ENCODE measurements at regions not wholly inside any gene's neighbourhood (a gene's known extent, or its start where the extent isn't known, plus 50 kb on each side); places are given as distances from the start of the nearest gene placed in this dataset.
A peak's percentile ranks its signal among the peaks of the same experiment; 100 is the strongest.

DNA sequence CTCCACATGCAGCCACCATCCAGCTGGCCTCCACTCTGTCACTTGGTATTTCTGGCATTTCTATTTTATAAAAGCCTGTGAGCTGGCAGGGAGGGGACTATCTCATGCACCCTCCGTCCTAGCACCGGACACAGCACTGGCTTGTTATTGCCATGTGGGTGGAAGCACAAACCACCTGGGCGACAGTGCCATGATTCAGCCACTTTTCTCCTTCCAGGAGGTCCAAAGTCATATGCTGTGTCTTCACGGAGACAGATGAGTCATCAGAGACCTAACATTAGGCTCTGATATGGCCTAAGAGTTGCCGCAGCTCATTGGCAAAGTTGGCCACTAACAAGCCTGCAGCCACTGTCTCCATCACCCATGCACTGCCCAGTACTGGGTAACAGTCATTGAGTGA, 1123.0 kb downstream of the VRK1 start:
- intact Hi-C loops (cut with DNase I) = no loop called here
- DNase-seq = no peak
- no peak for ATAC-seq (ENCODE audit: poor library complexity)

DNA sequence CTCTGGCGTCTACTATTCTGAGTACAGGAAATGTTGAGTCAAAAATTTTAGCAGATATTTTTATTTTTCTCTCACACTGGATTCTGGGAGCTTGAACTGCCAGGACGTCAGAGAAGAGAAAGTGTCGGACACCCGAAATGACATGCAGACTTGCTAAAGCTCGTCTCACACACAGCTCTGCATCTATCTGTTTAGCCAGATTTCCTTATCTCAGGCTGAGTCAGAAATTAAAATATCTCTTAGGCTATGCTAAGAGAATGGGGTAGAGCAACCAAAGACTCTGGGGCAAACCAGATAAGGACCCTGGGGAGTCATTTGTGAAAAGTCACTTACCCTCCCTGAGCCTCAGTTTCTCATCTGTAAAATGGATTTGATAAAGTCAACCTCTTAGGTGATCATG, 1124.1 kb downstream of the VRK1 start:
- no peak for DNase-seq
- no peak for ATAC-seq (ENCODE audit: poor library complexity)
- intact Hi-C loops (cut with DNase I) = no loop called here

DNA sequence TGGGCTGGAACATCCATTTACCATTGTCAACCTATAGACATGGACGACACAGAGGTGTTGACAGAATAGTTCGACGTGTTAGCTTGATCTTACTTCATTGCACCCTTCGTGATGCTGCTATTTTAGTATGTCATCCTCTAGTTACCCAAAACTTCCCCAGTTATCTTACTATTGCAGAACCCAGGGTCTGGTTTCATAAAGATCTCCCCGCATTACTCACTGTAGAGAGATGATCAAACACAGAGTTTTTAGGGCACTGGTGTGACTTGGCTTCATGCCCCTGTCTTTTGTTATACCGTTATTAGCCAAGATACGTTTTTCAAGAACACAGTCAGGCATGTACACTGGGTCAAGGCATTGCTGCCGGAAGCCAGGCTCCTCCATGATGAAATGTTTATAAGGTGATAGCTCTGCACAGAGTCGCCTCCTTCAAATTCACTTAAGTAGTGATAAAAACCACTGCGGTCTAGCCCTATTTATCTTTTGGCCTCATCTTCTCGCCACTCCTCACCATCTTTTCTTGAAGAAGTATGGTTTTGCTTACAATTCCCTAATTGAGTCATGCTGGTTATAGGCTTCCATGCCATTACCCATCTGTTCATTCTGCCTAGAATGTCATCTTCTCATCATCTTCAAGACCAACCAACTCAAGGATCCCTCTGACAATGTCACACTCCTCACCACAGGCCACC, 1127.9 kb downstream of the VRK1 start:
- ATAC-seq (ENCODE audit: poor library complexity) (no peak), DNase-seq (no peak)
- intact Hi-C loops (cut with DNase I) = no loop called here

DNA sequence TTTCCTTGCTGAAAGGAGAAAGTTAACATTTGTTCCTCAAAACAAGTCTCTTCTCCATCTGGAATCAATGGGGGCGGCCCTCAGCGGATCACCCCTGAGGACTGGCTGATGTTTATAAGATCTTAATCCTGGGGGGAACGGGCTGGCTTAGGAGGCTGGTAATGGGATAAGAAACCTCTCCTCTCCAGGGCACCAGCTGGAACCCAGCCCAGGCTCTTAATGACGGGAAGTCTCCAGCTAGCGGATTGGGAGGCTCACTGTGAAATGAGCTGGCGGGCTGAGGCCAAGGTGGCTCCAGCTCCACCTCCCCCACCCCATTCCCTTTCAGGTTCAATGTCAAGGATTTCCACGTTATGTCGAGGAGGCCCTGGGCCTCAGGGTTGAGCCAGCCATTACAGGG, 1133.0 kb downstream of the VRK1 start:
- ATAC-seq (ENCODE audit: poor library complexity) = no peak
- intact Hi-C loops (cut with DNase I) = no loop called here
- DNase-seq = no peak

DNA sequence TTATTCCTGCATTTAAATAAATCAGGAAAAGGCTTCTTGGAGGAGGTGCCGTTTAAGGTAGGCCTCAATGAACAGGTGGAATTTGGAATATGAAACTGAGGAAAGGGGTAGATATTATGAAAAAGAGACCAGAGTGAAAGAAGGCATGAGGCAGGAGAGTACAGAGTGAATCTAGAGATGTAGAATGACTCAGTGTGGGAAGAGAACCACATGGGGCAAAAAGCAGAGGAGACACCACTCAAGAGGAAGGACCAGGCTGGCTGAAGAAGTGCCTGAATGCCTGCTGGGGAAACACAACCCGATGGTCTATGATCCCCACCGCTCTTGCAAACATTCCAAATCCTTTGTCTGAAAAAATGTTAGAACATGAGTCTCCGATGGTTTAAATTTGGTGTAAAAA, 1134.1 kb downstream of the VRK1 start:
- no peak for DNase-seq
- ATAC-seq (ENCODE audit: poor library complexity) = no peak
- intact Hi-C loops (cut with DNase I) = no loop called here

DNA sequence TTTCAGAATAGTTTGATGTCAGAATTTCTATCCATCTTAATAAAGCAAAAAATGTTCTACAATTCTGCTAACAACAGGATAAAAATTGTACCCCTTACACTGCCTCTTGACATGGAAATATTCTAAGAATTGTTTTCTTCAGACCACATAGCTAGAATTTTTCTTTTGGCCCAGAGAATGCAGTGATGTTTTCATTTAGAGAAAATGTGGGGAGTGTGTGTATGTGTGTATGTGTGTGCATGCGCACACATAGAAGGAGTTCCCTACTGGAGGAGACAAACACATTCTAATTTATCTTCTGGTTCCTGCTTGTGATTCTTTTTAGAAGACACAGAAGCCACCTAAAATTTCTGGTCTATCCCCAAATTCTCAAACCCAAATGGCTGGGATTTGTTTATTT, 1145.7 kb downstream of the VRK1 start:
- intact Hi-C loops (cut with DNase I) = no loop called here
- no peak for DNase-seq
- no peak for ATAC-seq (ENCODE audit: poor library complexity)

DNA sequence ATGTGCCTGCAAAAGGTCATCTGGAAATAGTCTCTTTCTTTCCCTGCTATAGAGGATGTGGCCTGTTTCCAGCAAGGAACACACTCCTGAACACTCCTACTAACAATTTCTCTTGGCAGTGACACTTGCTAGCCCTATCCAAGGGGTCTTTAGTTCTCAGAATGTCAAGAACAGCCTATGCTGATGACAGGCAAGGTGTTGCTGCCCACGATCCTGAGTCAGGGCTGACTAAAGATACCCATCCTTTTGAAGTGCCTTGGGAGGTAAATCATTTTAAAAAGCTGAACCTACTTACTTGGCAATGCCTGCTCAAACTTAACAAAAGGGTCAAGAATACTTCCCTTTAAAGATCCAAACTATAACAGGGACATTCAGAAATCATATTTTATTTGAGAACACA, 1146.4 kb downstream of the VRK1 start:
- no peak for DNase-seq
- ATAC-seq (ENCODE audit: poor library complexity) = no peak
- intact Hi-C loops (cut with DNase I) = no loop called here

DNA sequence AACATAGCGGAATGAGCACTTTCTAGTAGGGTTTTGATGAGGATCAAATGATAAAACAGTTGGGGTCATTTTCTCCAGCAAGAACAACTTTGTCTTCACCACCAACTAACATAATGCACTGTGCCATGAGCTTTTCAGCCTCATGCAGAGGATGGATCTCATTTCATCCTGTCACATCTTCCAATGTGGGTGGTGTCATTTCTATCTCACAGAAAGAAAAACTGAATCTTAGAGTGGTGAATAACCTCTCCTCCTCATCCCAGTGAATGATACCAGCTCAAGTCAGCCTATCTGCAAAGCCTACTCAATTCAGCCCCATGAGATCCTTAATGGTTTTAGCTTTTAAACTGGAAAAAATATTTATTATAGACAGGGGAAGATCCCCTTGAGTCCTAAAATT, 1147.2 kb downstream of the VRK1 start:
- DNase-seq (no peak), ATAC-seq (ENCODE audit: poor library complexity) (no peak)
- intact Hi-C loops (cut with DNase I) = no loop called here

DNA sequence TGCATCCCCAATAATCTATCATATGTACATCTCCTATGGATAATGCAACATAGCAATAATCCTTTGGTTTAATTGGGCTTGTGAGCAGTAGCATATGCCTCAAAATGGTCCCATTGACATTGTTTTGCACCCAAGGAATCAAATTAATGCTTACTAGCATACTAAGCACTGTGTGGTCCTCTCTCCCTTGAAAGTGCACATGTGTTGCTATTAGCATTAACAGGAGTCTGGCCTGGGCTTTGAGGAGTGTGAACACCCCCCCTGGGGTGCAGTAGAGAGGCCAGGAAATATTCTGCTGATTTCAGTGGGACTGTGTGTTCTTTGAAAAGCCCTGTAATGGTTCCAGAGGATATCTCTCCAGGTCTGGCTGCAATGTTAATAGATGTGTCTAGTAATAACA, 1148.4 kb downstream of the VRK1 start:
- intact Hi-C loops (cut with DNase I) = no loop called here
- ATAC-seq (ENCODE audit: poor library complexity) (no peak), DNase-seq (no peak)

DNA sequence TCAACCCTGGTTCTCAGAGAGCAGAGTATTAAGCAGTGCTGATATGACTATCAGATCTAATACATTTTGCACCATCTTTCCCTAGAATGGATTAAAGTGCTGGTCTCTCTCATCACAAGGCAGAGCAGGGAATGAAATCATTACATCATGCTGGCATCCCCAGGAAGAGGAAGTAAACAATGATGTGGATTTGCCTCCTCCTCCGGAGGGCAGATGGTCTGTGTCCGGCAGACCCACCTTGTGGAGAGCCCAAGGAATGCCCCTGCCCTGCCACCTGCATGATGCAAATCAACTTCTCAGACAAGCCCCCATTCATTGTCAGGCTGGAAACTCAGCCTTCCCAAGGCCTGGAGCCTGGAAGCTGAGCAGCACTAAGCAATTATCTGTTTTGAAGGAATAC, 1149.1 kb downstream of the VRK1 start:
- intact Hi-C loops (cut with DNase I) = no loop called here
- DNase-seq (no peak), ATAC-seq (ENCODE audit: poor library complexity) (no peak)

DNA sequence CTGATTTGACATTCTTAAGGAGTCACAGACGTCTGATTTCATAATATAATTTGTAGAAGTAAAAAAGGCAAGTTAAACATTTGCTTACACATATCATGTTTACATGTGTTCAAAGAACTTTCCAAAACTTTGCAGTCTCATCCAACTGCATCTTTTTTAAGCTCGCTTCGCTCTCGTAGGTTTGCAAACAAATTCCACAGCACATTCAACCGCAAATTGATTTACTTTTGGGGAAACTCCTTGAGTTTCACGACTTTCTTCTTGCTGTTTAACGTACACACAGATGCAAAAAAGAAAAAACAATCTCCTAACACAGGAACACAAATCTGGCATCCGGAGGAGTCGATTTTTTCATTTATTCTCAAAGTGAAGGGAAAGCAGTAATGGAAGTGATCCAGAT, 1149.5 kb downstream of the VRK1 start:
- no peak for DNase-seq
- no peak for ATAC-seq (ENCODE audit: poor library complexity)
- intact Hi-C loops (cut with DNase I) = no loop called here

DNA sequence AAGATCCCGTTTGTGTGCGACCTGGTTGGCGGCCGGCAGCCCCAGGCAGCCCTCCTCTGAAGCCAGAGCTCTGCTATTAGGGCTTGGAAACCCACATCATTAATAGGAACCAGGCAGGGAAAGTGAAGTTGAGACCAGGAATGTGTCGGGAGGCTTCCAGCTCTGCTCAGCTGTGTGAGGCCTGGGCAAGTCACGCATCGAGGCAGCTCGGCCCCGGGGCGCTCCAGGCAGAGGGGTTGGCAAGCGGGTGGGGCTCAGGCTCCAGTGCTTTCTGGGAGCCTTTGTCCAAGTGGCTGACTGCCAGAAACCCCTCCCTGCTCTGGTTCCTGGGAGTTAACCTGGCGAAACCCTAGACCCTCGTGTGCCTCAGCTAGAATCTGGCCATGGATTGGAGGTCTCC, 1151.7 kb downstream of the VRK1 start:
- DNase-seq (no peak), ATAC-seq (ENCODE audit: poor library complexity) (no peak)
- intact Hi-C loops (cut with DNase I) = no loop called here

DNA sequence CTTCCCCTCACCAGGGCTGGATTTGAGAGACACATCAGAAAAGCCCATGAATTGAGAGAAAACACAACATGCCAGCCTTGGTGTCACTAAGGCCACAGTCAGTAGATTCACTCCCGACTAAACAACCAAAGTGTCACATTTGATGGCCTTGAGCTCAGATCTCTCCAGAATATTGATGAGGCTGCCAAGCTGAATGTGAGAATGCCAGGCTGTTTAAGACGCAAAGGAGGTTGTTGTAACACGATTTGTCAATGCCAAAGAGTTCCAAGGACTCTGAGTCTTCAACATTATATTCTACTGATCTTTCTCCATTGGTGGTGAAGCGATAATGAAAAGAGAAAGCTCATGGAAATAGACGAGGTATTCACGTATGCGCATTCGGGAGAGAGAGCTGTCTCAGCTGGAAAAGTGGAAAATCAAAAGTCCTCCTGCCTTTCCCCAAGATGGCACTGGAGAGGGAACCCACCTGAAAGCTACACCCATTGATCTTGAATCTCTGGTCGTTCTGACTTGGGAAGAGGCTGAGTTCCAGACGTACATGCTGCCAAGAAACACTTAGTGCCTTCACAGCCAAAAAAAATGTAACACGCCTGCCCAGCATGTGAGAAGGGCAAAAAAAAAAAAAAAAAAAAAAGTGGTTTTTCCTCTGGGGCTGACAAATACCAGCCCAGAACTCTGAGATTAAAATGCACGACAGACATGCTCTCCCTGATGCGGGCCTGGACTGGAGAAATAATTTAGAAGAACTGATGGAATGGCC, 1159.6 kb downstream of the VRK1 start:
- no peak for ATAC-seq (ENCODE audit: poor library complexity)
- DNase-seq = no peak
- intact Hi-C loops (cut with DNase I) = no loop called here

DNA sequence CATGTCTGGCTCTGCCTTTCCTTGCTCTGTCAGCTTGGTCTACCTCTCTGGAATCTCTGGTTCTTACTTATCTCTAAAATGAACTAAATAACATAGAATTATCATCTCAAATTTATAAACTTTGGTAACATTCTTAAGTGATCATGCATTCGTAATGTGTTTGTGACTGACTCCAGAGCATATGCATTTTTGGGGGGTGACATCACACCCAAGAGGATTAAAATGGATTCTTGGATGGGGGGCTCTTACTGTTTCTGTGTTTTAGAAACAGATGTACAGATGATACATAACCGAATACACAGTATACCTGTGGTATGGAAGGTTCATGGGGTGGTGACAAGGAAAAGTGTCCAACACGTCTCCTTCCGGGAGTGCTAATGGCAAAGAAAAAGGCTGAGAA, 1162.1 kb downstream of the VRK1 start:
- intact Hi-C loops (cut with DNase I) = no loop called here
- no peak for DNase-seq
- no peak for ATAC-seq (ENCODE audit: poor library complexity)

DNA sequence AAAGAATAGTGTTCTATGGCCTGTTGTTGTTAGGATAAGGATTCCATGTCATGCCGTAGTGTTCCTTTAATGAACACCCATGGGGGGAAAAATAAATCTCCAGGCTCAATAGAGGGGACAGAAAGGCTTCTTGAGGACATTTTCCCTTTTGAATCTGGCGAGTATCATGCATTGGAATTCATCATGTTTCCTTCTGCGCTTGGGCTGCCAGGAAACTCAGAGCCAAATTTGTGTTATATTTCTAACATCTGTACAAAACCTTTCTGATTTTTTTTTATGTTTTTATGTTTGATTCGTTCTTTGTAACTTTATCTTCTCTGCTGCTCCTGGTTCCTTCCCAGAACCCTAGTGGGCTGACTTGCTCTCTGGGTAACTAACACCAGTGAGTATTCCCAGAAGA, 1163.3 kb downstream of the VRK1 start:
- intact Hi-C loops (cut with DNase I) = no loop called here
- ATAC-seq (ENCODE audit: poor library complexity) (no peak), DNase-seq (no peak)

DNA sequence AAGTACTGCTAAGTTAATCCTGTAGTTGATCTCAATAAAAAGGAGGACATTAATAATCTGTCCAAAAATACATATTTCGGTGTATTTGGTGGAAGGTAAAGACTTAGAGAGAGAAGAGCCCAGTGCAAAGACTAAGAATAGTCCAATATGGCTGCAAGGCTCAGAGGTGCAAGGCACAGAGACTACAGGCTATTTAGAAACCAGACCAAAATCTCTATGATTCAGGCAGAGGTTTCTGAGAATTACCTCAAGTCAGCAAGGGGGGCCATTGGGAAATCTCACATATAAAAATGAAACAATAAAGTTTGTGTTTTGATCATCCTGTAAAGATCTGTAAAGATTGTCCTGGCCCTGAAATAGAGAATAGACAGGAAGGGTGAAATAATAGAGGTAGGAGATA, 1173.0 kb downstream of the VRK1 start:
- intact Hi-C loops (cut with DNase I) = no loop called here
- DNase-seq (no peak), ATAC-seq (ENCODE audit: poor library complexity) (no peak)

DNA sequence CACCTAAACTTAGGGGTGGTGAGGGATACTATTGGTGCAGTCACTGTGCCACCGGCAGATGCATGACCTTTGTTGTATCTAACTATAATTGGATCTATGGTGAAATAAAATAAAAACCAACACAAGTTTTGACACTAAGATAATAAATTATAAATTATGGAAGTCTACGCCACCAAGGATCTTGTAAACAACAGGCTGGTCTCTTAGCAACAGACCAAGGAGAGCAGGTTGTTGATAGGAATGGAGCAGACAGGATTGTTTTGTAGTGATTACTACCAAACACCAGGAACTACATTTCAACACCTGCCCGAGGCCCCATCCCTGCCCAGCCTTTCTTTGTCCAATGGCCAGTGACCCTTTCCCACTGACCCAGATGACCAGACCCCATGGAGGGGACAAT, 1178.0 kb downstream of the VRK1 start:
- intact Hi-C loops (cut with DNase I) = no loop called here
- ATAC-seq (ENCODE audit: poor library complexity) = peak; percentile 43
- DNase-seq = no peak

DNA sequence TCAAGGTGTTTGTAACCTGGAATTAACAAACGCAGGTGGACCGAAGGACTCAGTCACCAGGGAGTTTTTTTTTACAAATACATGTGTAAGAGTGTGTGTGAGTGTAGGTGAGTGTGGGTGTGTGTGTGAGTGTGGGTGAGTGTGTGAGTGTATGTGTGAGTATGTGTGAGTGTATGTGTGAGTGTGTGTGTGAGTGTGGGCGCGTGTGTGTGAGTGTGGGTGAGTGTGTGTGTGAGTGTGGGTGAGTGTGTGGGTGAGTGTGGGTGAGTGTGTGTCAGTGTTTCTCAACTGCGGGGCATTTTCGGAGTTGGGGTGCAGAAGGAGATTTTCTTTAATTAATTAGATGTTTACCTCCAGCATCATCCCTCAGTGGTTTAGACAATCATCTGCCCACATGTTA, 1178.8 kb downstream of the VRK1 start:
- ATAC-seq (ENCODE audit: poor library complexity) = no peak
- intact Hi-C loops (cut with DNase I) = no loop called here
- DNase-seq = no peak

DNA sequence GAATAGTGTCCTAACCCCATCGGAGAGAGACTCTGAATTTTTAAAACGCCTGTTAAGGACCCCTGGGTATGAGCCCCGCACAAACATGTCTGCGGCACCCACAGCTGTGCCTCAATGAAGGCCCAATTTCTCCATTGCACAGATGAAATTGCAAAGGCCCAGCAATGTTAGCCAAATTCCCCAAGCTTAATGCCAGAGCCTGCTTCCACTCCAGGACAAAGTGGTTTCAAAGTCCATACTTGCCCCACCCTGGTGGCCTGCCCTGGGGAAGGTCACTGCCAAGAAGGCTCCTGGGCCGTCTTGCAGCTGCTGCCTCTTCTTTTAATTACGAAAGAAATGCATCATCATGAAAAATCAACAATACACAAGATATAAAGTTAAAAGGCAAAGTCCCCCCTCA, 1179.7 kb downstream of the VRK1 start:
- ATAC-seq (ENCODE audit: poor library complexity) (peak; percentile 50), DNase-seq (peak; percentile 71)
- intact Hi-C loops (cut with DNase I) = no loop called here

DNA sequence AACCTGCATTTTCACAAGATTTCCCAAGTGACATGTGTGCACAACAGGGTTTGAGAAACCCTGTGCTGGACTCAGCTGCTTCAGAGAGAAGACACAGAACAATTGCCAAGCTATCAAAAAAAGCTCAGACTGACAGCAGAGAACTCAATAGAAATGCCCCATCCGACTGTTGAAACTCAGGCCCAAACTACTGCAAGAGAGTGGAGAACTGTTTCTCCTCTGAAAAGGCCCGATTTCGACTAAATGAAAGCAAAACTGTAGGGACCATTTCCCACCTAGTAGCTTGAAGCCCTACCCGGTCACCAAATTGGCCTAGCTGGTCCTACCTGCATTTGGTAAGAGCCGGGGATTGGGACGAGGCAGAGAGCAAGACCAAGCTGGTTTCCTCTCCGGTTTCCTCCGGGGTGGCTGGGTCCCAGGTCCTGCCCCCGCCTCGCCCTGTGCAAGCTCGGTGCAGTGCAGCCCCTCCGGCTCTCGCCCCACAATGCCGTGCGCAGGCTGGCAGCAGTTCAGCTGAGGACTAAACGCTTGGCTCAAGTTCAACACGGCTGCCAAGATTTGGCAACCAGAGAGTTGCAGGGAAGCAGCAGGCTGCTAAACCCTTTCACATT, 1180.6 kb downstream of the VRK1 start:
- DNase-seq = peak; percentile 88
- ATAC-seq (ENCODE audit: poor library complexity) = peak; percentile 90
- intact Hi-C loops (cut with DNase I) = no loop called here
